K562 (cell line): ENCODE measurements at regions not wholly inside any gene's neighbourhood (a gene's known extent, or its start where the extent isn't known, plus 50 kb on each side); places are given as distances from the start of the nearest gene placed in this dataset.

Experiments
- ATAC-seq: fragments of 200-7000 bp; cut with Tn5 transposase; 3 replicates; pipeline ENCODE4 v1.9.1; 2020; ENCODE audit warnings: moderate library complexity
- BruUV-seq: library from RNA; stranded (reverse); fragments of 400-500 nt; replicated peaks from 2 replicates; lab custom pipeline; 2021; lab: Mats Ljungman, UMichigan
- CTCF ChIA-PET: fragments of 300-600 bp; formaldehyde crosslinking; extraction: SDS; loops from one replicate; lab custom pipeline; 2021; ENCODE audit warnings: low intra/inter-chr PET ratio; lab: Yijun Ruan, JAX
- POLR2A ChIA-PET: fragments of 300-600, 350-650 bp; sonication (Branson Sonifier 250); formaldehyde crosslinking; extraction: SDS; loops from one replicate; lab custom pipeline; 2021; ENCODE audit warnings: antibody characterized with exemption, inconsistent platforms; lab: Yijun Ruan, JAX
- DNase-seq, 4 experiments: peaks; one replicate each; pipeline versions ENCODE4 v3.0.0 to v3.0.0-alpha.2; 2011 to 2018; ENCODE audit warnings: low spot score in 3 of 4, mixed read lengths in 3 of 4; ENCODE audit errors: extremely low read depth in 1 of 4
- FAIRE-seq: peaks from 2 replicates; lab custom pipeline; 2011; peaks lifted over from hg19 to GRCh38; lab: Jason Lieb, UNC
- H2AFZ ChIP-seq: 2 replicates; pipeline ENCODE4 v1.6.0; 2011; ENCODE audit warnings: low read depth, low read length, control low read depth, inconsistent platforms
- H3K27ac ChIP-seq: fragments of 200-600 bp; 3 replicates; pipeline ENCODE4 v1.8.0; 2011; ENCODE audit warnings: low read depth, mild to moderate bottlenecking, control low read depth, inconsistent platforms, low read length, moderate library complexity, mixed read lengths; ENCODE audit errors: extremely low read depth
- H3K27me3 ChIP-seq, 2 experiments: fragments of 300-600 bp in 1 of 2; 2 replicates in 1 of 2; 3 replicates in 1 of 2; pipeline versions ENCODE4 v1.6.0 to v1.8.0; 2011; ENCODE audit warnings: inconsistent platforms in 2 of 2, low read length in 2 of 2, mild to moderate bottlenecking in 1 of 2, mixed read lengths in 1 of 2, moderate library complexity in 1 of 2; ENCODE audit not compliant: control insufficient read depth in 2 of 2, insufficient read depth in 2 of 2
- H3K36me3 ChIP-seq: fragments of 300-600 bp; 3 replicates; pipeline ENCODE4 v1.8.0; 2011; ENCODE audit warnings: mild to moderate bottlenecking, low read length, inconsistent platforms; ENCODE audit not compliant: control insufficient read depth, insufficient read depth
- H3K4me1 ChIP-seq, 2 experiments: fragments of 200-600 bp in 1 of 2; replicated peaks in 1 of 2; 2 replicates in 1 of 2; 3 replicates in 1 of 2; pipeline versions ENCODE4 v1.5.1 to v1.8.0; 2011; ENCODE audit warnings: inconsistent platforms in 2 of 2, low read length in 2 of 2, mild to moderate bottlenecking in 1 of 2, mixed read lengths in 1 of 2, moderate library complexity in 1 of 2; ENCODE audit not compliant: control insufficient read depth in 2 of 2, insufficient read depth in 2 of 2
- H3K4me2 ChIP-seq: 2 replicates; pipeline ENCODE4 v1.6.1; 2011; ENCODE audit warnings: low read length, control low read depth, inconsistent platforms, mixed read lengths; ENCODE audit not compliant: insufficient read depth
- H3K4me3 ChIP-seq: fragments of 200-600 bp; sonication (generic), shearing (Covaris generic); 2 replicates; pipeline ENCODE4 v1.5.1; 2016; ENCODE audit warnings: control low read depth, inconsistent platforms
- H3K79me2 ChIP-seq: fragments of 200-600 bp; 3 replicates; pipeline ENCODE4 v1.8.0; 2011; ENCODE audit warnings: low read length, inconsistent platforms; ENCODE audit not compliant: control insufficient read depth, insufficient read depth
- H3K9ac ChIP-seq, 2 experiments: 2 replicates each; pipeline versions ENCODE4 v1.6.0 to v1.6.1; 2011; ENCODE audit warnings: low read depth in 2 of 2, low read length in 2 of 2, control low read depth in 1 of 2, inconsistent platforms in 1 of 2, mild to moderate bottlenecking in 1 of 2, mixed read lengths in 1 of 2; ENCODE audit not compliant: insufficient read depth in 1 of 2
- H3K9me1 ChIP-seq: one replicate; pipeline ENCODE4 v1.6.0; 2011; ENCODE audit warnings: inconsistent platforms, mild to moderate bottlenecking, low read length, moderate library complexity; ENCODE audit not compliant: control insufficient read depth, insufficient read depth
- H3K9me3 ChIP-seq: replicated peaks from 2 replicates; pipeline ENCODE4 v1.5.1; 2011; ENCODE audit warnings: low read depth, low read length, inconsistent platforms; ENCODE audit not compliant: control insufficient read depth, insufficient read depth
- H4K20me1 ChIP-seq: replicated peaks from 2 replicates; pipeline ENCODE4 v1.6.1; 2011; ENCODE audit warnings: low read length, inconsistent platforms, mixed read lengths; ENCODE audit not compliant: control insufficient read depth, insufficient read depth
- ATF1 ChIP-seq, 2 experiments: fragments of 450-650 bp in 1 of 2; IDR thresholded peaks; 2 replicates each; pipeline ENCODE4 v1.6.1; 2016; ENCODE audit warnings: missing compliant biosample characterization in 1 of 2, missing genetic modification characterization in 1 of 2
- CEBPG ChIP-seq, 3 experiments: fragments of 200-800 bp in 1 of 3; sonication (Bioruptor generic) in 1 of 3; sonication (generic) in 1 of 3; formaldehyde crosslinking in 1 of 3; IDR thresholded peaks in 2 of 3; conservative IDR thresholded peaks in 1 of 3; 2 replicates each; pipeline versions ENCODE4 v1.6.1 to v1.8.0; 2016 to 2022; ENCODE audit warnings: missing compliant biosample characterization in 2 of 3, missing genetic modification characterization in 2 of 3, mild to moderate bottlenecking in 1 of 3, missing genetic modification reagents in 1 of 3
- CGGBP1 ChIP-seq: fragments of 250-450 bp; sonication (Bioruptor Pico); IDR thresholded peaks from 2 replicates; pipeline ENCODE4 v1.9.0; 2021; ENCODE audit warnings: mild to moderate bottlenecking
- CSDE1 ChIP-seq, 2 experiments: fragments of 450-650 bp; IDR thresholded peaks; 2 replicates each; pipeline ENCODE4 v1.6.1; 2016; ENCODE audit warnings: mild to moderate bottlenecking in 1 of 2
- CUX1 ChIP-seq: fragments of 200-800 bp; sonication (Bioruptor generic); IDR thresholded peaks from 2 replicates; pipeline ENCODE4 v1.6.1; 2016; ENCODE audit warnings: missing genetic modification characterization, missing compliant biosample characterization
- E2F6 ChIP-seq, 2 experiments: IDR thresholded peaks; 2 replicates each; pipeline ENCODE4 v1.6.1; 2011; ENCODE audit warnings: borderline replicate concordance in 1 of 2, control low read depth in 1 of 2, low read depth in 1 of 2, low read length in 1 of 2, mild to moderate bottlenecking in 1 of 2, mixed read lengths in 1 of 2, moderate library complexity in 1 of 2; ENCODE audit not compliant: insufficient read depth in 1 of 2, insufficient read length in 1 of 2, poor library complexity in 1 of 2, severe bottlenecking in 1 of 2; ENCODE audit errors: extremely low read depth in 1 of 2
- GMEB1 ChIP-seq: fragments of 250-450 bp; sonication (Bioruptor Pico); IDR thresholded peaks from 2 replicates; pipeline ENCODE4 v1.4.0; 2020; ENCODE audit warnings: mild to moderate bottlenecking
- HCFC1 ChIP-seq: IDR thresholded peaks from 2 replicates; pipeline ENCODE4 v1.6.1; 2012; ENCODE audit warnings: low read depth, low read length, improper control_type of control experiment
- MLX ChIP-seq, 2 experiments: fragments of 450-650 bp in 1 of 2; sonication (generic) in 1 of 2; formaldehyde crosslinking; conservative IDR thresholded peaks; 2 replicates each; pipeline versions ENCODE4 v1.4.0 to v1.8.1; 2020 to 2022; ENCODE audit warnings: mild to moderate bottlenecking in 1 of 2, missing genetic modification reagents in 1 of 2
- RBM39 ChIP-seq: fragments of 200-400 bp; formaldehyde crosslinking; optimal IDR thresholded peaks from 2 replicates; pipeline ENCODE3; 2018; ENCODE audit warnings: low read depth, low read length
- STAG1 ChIP-seq: sonication (generic); formaldehyde crosslinking; IDR thresholded peaks from 2 replicates; pipeline ENCODE4 v1.5.0; 2020; ENCODE audit warnings: missing genetic modification reagents, borderline replicate concordance
- WHSC1 ChIP-seq: IDR thresholded peaks from one replicate; pipeline ENCODE4 v1.6.1; 2012; ENCODE audit warnings: low read length, control low read depth, inconsistent platforms
- ZFX ChIP-seq: sonication (generic); formaldehyde crosslinking; IDR thresholded peaks from 2 replicates; pipeline ENCODE4 v1.8.0; 2022; ENCODE audit warnings: mild to moderate bottlenecking, missing genetic modification reagents, moderate library complexity
- WGBS: fragments of 100-300 bp; shearing (Covaris generic); methylation state at CpG from one replicate; pipeline ENCODE4 v1.1.6; 2016; ENCODE audit warnings: low coverage, mixed read lengths; ENCODE audit not compliant: insufficient coverage; ENCODE audit errors: missing lambda C conversion rate; 5-methylcytosine and 5-hydroxymethylcytosine counted together
- in situ Hi-C: fragments of 300-500 bp; cut with MboI; formaldehyde crosslinking; loops from 4 replicates; pipeline ENCODE4 v1.15.0; 2018; ENCODE audit warnings: inconsistent platforms, mixed read lengths
- intact Hi-C: fragments of 100-400 bp; cut with micrococcal nuclease; formaldehyde crosslinking; loops from 2 replicates; pipeline ENCODE4 v1.14.2; 2022

- H3K4me3 ChIP-seq, result no peak overlapping the region
- no peaks in the 10 kb centered on the region for H4K20me1 ChIP-seq
- H3K36me3 ChIP-seq, result no peaks in the 10 kb centered on the region
- H3K79me2 ChIP-seq, result no peaks in the 10 kb centered on the region
- DNase-seq (no peak), ATAC-seq (no peak), FAIRE-seq (no peak)
- H3K9me1 ChIP-seq, result no peaks in the 10 kb centered on the region
- no peak overlapping the region for H3K4me2 ChIP-seq
- BruUV-seq, result no TSS peak
- WGBS, result 0% methylated on average over 1 of the region's 1 CpG
- H3K27ac ChIP-seq, result no peak overlapping the region
- no peaks in the 10 kb centered on the region for H3K4me1 ChIP-seq
- no peak overlapping the region for H3K9ac ChIP-seq
- in situ Hi-C loops, result no loop called here
- no peaks in the 10 kb centered on the region; the same call in 1 of the 2 replicates for H3K9me3 ChIP-seq
- CTCF ChIA-PET, result no interaction called here
- intact Hi-C loops, result no loop called here
- no peaks in the 10 kb centered on the region for H3K27me3 ChIP-seq
- POLR2A ChIA-PET, result no interaction called here
- no peak overlapping the region for H2AFZ ChIP-seq
- TF ChIP-seq STAG1 (CRISPR knock-in tag) (no peak), CGGBP1 (CRISPR knock-in tag) (no peak), E2F6 (IDR thresholded peaks at IDR 0.05; ENCODE audit: borderline replicate concordance in 1 of 2, extremely low read depth in 1 of 2, insufficient read depth in 1 of 2, insufficient read length in 1 of 2, low read depth in 1 of 2, low read length in 1 of 2, poor library complexity in 1 of 2, severe bottlenecking in 1 of 2) (no peak), GMEB1 (no peak), RBM39 (no peak), ATF1 (CRISPR knock-in tag; IDR thresholded peaks at IDR 0.05) (no peak), ATF1 (tag; IDR thresholded peaks at IDR 0.05) (no peak), ZFX (no peak), CEBPG (CRISPR knock-in tag; IDR thresholded peaks at IDR 0.05) (no peak), CEBPG (tag; conservative IDR thresholded peaks at IDR 0.05 in 1 of 2, IDR thresholded peaks at IDR 0.05 in 1 of 2) (no peak), WHSC1 (no peak), MLX (CRISPR knock-in tag; conservative IDR thresholded peaks at IDR 0.05) (no peak), CUX1 (CRISPR knock-in tag) (no peak), CSDE1 (IDR thresholded peaks at IDR 0.05) (no peak), HCFC1 (no peak)
Observed at GRCh38 chr2:6492573-6492972, 373.1 kb downstream of the CMPK2 start.
